GM21381 (cell line): ENCODE measurements at regions not wholly inside any gene's neighbourhood (a gene's known extent, or its start where the extent isn't known, plus 50 kb on each side); places are given as distances from the start of the nearest gene placed in this dataset.

ENCODE experiments used
- ATAC-seq: cut with Tn5 transposase; IDR thresholded peaks from one replicate; pipeline ENCODE4 v1.9.1; 2021; ENCODE audit warnings: mild to moderate bottlenecking, moderate library complexity; ENCODE audit not compliant: unreplicated experiment

GRCh38 chr2:17306706-17307105 is 211.5 kb downstream of the RAD51AP2 start:
- ATAC-seq, result no peak

GRCh38 chr2:17306219-17306618 is 212.0 kb downstream of the RAD51AP2 start:
- ATAC-seq, result no peak

GRCh38 chr2:17303521-17303920 is 214.7 kb downstream of the RAD51AP2 start:
- no peak for ATAC-seq

- no peak for ATAC-seq
These were observed 215.2 kb downstream of the RAD51AP2 start for GRCh38 chr2:17303054-17303453.

GRCh38 chr2:17302281-17302680 is 216.0 kb downstream of the RAD51AP2 start:
- ATAC-seq, result no peak

GRCh38 chr2:17301437-17301836 is 216.8 kb downstream of the RAD51AP2 start:
- no peak for ATAC-seq

GRCh38 chr2:17299891-17300540 is 218.2 kb downstream of the RAD51AP2 start:
- ATAC-seq, result no peak

- ATAC-seq, result no peak
These were observed 219.8 kb downstream of the RAD51AP2 start for GRCh38 chr2:17298453-17298852.

GRCh38 chr2:17296686-17297085 is 221.6 kb downstream of the RAD51AP2 start:
- ATAC-seq, result no peak

- no peak for ATAC-seq
These were observed 228.6 kb downstream of the RAD51AP2 start for GRCh38 chr2:17289669-17290068.

- ATAC-seq, result no peak
These were observed 231.1 kb downstream of the RAD51AP2 start for GRCh38 chr2:17287183-17287582.

GRCh38 chr2:17282826-17283225 is 235.4 kb downstream of the RAD51AP2 start:
- ATAC-seq, result no peak

- no peak for ATAC-seq
These were observed 236.0 kb downstream of the RAD51AP2 start for GRCh38 chr2:17282245-17282644.

- ATAC-seq, result no peak
These were observed 242.0 kb downstream of the RAD51AP2 start for GRCh38 chr2:17276220-17276619.

- ATAC-seq, result no peak
These were observed 245.4 kb downstream of the RAD51AP2 start for GRCh38 chr2:17272652-17273525.

GRCh38 chr2:17272170-17272569 is 246.1 kb downstream of the RAD51AP2 start:
- ATAC-seq, result no peak

- no peak for ATAC-seq
These were observed 246.8 kb downstream of the RAD51AP2 start for GRCh38 chr2:17271416-17271815.

- ATAC-seq, result no peak
These were observed 247.3 kb downstream of the RAD51AP2 start for GRCh38 chr2:17270894-17271293.

GRCh38 chr2:17263570-17263968 is 254.7 kb downstream of the RAD51AP2 start:
- ATAC-seq, result no peak

GRCh38 chr2:17262854-17263569 is 255.2 kb downstream of the RAD51AP2 start:
- ATAC-seq, result no peak

- no peak for ATAC-seq
These were observed 258.6 kb downstream of the RAD51AP2 start for GRCh38 chr2:17259613-17260012.

- ATAC-seq, result no peak
These were observed 259.4 kb downstream of the RAD51AP2 start for GRCh38 chr2:17258861-17259260.
